Uterus (tissue), 2 donors: ENCODE measurements at regions not wholly inside any gene's neighbourhood (a gene's known extent, or its start where the extent isn't known, plus 50 kb on each side); places are given as distances from the start of the nearest gene placed in this dataset.

Experiments used
- CTCF ChIP-seq, 4 experiments: fragments of 200-600 bp in 2 of 4; fragments of 450-650 bp in 2 of 4; sonication (generic) in 2 of 4; IDR thresholded peaks; one replicate each; pipeline ENCODE4 v1.5.1; 2016 to 2019; ENCODE audit warnings: antibody characterized with exemption in 4 of 4, mild to moderate bottlenecking in 2 of 4, moderate library complexity in 1 of 4
- POLR2A ChIP-seq, 2 donors: fragments of 450-650 bp; IDR thresholded peaks; one replicate each; pipeline ENCODE4 v1.6.1; 2016; ENCODE audit warnings: antibody characterized with exemption in 2 of 2, mild to moderate bottlenecking in 1 of 2, moderate library complexity in 1 of 2

GRCh38 chr2:129056309-129056958 is 737.8 kb upstream of the HS6ST1 start:
- TF ChIP-seq POLR2A (IDR thresholded peaks at IDR 0.05) (no peak), CTCF (IDR thresholded peaks at IDR 0.05) (no peak)
